Caco-2 (cell line): ENCODE measurements at regions not wholly inside any gene's neighbourhood (a gene's known extent, or its start where the extent isn't known, plus 50 kb on each side); places are given as distances from the start of the nearest gene placed in this dataset.

ENCODE experiments used
- BruUV-seq: library from RNA; stranded (reverse); fragments of 400-500 nt; replicated peaks from 2 replicates; lab custom pipeline; 2021; lab: Mats Ljungman, UMichigan
- CTCF ChIA-PET: fragments of 300-600 bp; sonication (Branson Sonifier 250); formaldehyde crosslinking; loops from one replicate; lab custom pipeline; 2022; ENCODE audit warnings: antibody characterized with exemption; lab: Charles Lee
- POLR2A ChIA-PET: fragments of 300-600 bp; sonication (Branson Sonifier 250); formaldehyde crosslinking; loops from one replicate; lab custom pipeline; 2022; ENCODE audit warnings: antibody characterized with exemption; lab: Charles Lee
- DNase-seq, 2 experiments: peaks; one replicate each; pipeline versions ENCODE4 v3.0.0 to v3.0.0-alpha.2; 2020 to 2022
- H3K27me3 ChIP-seq: replicated peaks from 2 replicates; pipeline ENCODE4 v1.6.0; 2011; ENCODE audit warnings: low read length; ENCODE audit not compliant: control insufficient read depth, insufficient read depth
- H3K36me3 ChIP-seq: 2 replicates; pipeline ENCODE4 v1.5.1; 2011; ENCODE audit warnings: low read length; ENCODE audit not compliant: control insufficient read depth, insufficient read depth
- H3K4me1 ChIP-seq: fragments of 250-450 bp; sonication (Bioruptor Pico); 2 replicates; pipeline ENCODE4 v1.5.1; 2020; ENCODE audit warnings: mild to moderate bottlenecking
- H3K4me3 ChIP-seq: 2 replicates; pipeline ENCODE4 v1.5.1; 2011; ENCODE audit warnings: low read depth, mild to moderate bottlenecking, control low read depth, low read length
- H3K9me3 ChIP-seq: fragments of 250-450 bp; sonication (Bioruptor Pico); 2 replicates; pipeline ENCODE4 v1.5.1; 2020; ENCODE audit warnings: mild to moderate bottlenecking, moderate library complexity
- H3K27ac Mint-ChIP-seq: one replicate; pipeline ENCODE4 v1.8.0; 2022; ENCODE audit warnings: mixed read lengths; ENCODE audit not compliant: unreplicated experiment
- H3K27me3 Mint-ChIP-seq: one replicate; pipeline ENCODE4 v1.8.0; 2022; ENCODE audit warnings: mixed read lengths; ENCODE audit not compliant: insufficient read depth, unreplicated experiment
- H3K36me3 Mint-ChIP-seq: one replicate; pipeline ENCODE4 v1.8.0; 2022; ENCODE audit warnings: mild to moderate bottlenecking, mixed read lengths; ENCODE audit not compliant: insufficient read depth, unreplicated experiment
- H3K4me1 Mint-ChIP-seq: one replicate; pipeline ENCODE4 v1.8.0; 2022; ENCODE audit warnings: low read depth, mixed read lengths; ENCODE audit not compliant: unreplicated experiment
- H3K4me3 Mint-ChIP-seq: one replicate; pipeline ENCODE4 v1.8.0; 2022; ENCODE audit warnings: mild to moderate bottlenecking, moderate library complexity, mixed read lengths; ENCODE audit not compliant: unreplicated experiment
- H3K9me3 Mint-ChIP-seq: one replicate; pipeline ENCODE4 v1.8.0; 2022; ENCODE audit warnings: mixed read lengths; ENCODE audit not compliant: unreplicated experiment
- intact Hi-C: fragments of 100-400 bp; cut with micrococcal nuclease; formaldehyde crosslinking; loops from one replicate; pipeline ENCODE4 v1.10.0; 2022; ENCODE audit not compliant: unreplicated experiment
- TF ChIP-seq, protein P1 (sequence below), 2 experiments: fragments of 200-600 bp in 1 of 2; IDR thresholded peaks; 1 replicate in 1 of 2; 2 replicates in 1 of 2; pipeline versions ENCODE4 v1.5.1 to v1.8.0; 2011 to 2022; ENCODE audit warnings: antibody characterized with exemption in 1 of 2, control low read depth in 1 of 2, inconsistent platforms in 1 of 2, low read depth in 1 of 2, low read length in 1 of 2, mild to moderate bottlenecking in 1 of 2, moderate library complexity in 1 of 2; ENCODE audit not compliant: insufficient read depth in 1 of 2, severe bottlenecking in 1 of 2, unreplicated experiment in 1 of 2

DNA sequence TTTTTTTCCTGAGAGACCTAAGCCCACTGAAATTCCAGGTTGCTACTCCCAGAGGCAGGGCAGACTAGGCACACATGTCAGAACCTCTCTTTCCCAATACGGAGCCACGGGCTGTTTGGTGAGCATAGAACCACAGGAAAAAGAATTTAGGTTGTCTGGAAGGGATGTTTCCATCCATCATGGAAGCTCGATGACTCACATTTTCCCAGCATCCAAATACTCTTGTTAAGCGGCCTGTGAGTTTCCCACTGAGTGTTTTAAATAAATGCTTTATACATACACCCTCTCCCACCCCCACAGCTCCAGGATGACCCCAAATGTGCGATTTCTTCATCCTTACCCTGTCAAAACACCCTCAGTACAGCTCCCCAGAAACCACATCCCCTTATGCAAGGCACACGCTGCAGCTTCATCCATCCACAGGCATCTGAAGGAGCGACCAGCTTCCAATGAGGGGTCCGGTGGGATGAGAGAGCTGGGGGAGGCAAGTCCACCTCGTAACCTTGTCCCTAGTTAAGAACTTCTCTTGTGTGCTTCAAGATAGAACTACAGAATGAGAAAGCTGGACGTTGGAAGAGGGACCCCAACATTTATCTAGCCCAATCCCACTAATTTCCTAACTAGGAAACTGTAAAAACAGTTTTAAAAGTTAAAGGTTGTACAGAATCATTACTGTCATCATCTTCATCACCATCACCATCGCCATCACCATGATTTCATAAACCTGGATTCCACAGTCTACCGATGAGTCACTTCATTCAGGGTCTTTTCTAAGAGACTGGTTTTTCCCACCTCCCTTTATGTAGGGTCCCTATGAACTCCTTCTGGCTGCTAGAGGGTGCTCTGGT, 63.5 kb upstream of the FZD7 start:
- H3K36me3 ChIP-seq: no peaks in the 10 kb centered on the region
- no peaks in the 10 kb centered on the region for H3K9me3 Mint-ChIP-seq
- BruUV-seq: no TSS peak
- ChIA-PET POLR2A (no interaction called here), CTCF (no interaction called here)
- no peak overlapping the region for H3K4me3 ChIP-seq
- no peak overlapping the region for H3K4me3 Mint-ChIP-seq
- DNase-seq: no peak
- H3K4me1 ChIP-seq: peaks cover 26% of the 10 kb centered on the region
- no peaks in the 10 kb centered on the region for H3K9me3 ChIP-seq
- H3K4me1 Mint-ChIP-seq: peaks cover 24% of the 10 kb centered on the region
- H3K27ac Mint-ChIP-seq: peak overlapping the region; percentile 12
- TF ChIP-seq, protein P1, sequence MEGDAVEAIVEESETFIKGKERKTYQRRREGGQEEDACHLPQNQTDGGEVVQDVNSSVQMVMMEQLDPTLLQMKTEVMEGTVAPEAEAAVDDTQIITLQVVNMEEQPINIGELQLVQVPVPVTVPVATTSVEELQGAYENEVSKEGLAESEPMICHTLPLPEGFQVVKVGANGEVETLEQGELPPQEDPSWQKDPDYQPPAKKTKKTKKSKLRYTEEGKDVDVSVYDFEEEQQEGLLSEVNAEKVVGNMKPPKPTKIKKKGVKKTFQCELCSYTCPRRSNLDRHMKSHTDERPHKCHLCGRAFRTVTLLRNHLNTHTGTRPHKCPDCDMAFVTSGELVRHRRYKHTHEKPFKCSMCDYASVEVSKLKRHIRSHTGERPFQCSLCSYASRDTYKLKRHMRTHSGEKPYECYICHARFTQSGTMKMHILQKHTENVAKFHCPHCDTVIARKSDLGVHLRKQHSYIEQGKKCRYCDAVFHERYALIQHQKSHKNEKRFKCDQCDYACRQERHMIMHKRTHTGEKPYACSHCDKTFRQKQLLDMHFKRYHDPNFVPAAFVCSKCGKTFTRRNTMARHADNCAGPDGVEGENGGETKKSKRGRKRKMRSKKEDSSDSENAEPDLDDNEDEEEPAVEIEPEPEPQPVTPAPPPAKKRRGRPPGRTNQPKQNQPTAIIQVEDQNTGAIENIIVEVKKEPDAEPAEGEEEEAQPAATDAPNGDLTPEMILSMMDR (IDR thresholded peaks at IDR 0.05; ENCODE audit: insufficient read depth in 1 of 2, low read depth in 1 of 2, low read length in 1 of 2, severe bottlenecking in 1 of 2, unreplicated experiment in 1 of 2): no peak
- intact Hi-C loops: no loop called here
- no peaks in the 10 kb centered on the region for H3K27me3 ChIP-seq
- peaks cover 6% of the 10 kb centered on the region for H3K36me3 Mint-ChIP-seq
- H3K27me3 Mint-ChIP-seq: no peaks in the 10 kb centered on the region

DNA sequence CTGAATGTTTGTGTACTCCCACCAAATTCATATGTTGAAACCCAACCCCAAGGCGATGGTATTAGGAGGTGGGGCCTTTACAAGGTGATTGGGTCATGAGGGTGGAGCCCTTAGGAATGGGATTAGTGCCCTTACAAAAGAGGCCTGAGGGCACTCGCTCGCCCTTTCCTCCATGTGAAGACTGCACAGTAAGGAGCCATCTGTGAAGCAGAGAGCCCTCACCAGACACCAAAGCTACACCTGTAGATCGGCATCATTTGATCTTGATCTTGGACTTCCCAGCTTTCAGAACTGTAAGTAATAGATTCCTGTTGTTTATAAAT, 62.9 kb upstream of the FZD7 start:
- H3K9me3 ChIP-seq: no peaks in the 10 kb centered on the region
- H3K27me3 Mint-ChIP-seq: no peaks in the 10 kb centered on the region
- intact Hi-C loops: no loop called here
- H3K27ac Mint-ChIP-seq: no peak overlapping the region
- ChIA-PET CTCF (no interaction called here), POLR2A (no interaction called here)
- H3K9me3 Mint-ChIP-seq: no peaks in the 10 kb centered on the region
- peaks cover 27% of the 10 kb centered on the region for H3K4me1 Mint-ChIP-seq
- H3K4me3 Mint-ChIP-seq: no peak overlapping the region
- H3K27me3 ChIP-seq: no peaks in the 10 kb centered on the region
- H3K36me3 Mint-ChIP-seq: peaks cover 6% of the 10 kb centered on the region
- H3K4me1 ChIP-seq: peaks cover 31% of the 10 kb centered on the region
- TF ChIP-seq, protein P1 (IDR thresholded peaks at IDR 0.05; ENCODE audit: insufficient read depth in 1 of 2, low read depth in 1 of 2, low read length in 1 of 2, severe bottlenecking in 1 of 2, unreplicated experiment in 1 of 2): no peak
- H3K36me3 ChIP-seq: no peaks in the 10 kb centered on the region
- DNase-seq: no peak
- BruUV-seq: no TSS peak
- H3K4me3 ChIP-seq: no peak overlapping the region

DNA sequence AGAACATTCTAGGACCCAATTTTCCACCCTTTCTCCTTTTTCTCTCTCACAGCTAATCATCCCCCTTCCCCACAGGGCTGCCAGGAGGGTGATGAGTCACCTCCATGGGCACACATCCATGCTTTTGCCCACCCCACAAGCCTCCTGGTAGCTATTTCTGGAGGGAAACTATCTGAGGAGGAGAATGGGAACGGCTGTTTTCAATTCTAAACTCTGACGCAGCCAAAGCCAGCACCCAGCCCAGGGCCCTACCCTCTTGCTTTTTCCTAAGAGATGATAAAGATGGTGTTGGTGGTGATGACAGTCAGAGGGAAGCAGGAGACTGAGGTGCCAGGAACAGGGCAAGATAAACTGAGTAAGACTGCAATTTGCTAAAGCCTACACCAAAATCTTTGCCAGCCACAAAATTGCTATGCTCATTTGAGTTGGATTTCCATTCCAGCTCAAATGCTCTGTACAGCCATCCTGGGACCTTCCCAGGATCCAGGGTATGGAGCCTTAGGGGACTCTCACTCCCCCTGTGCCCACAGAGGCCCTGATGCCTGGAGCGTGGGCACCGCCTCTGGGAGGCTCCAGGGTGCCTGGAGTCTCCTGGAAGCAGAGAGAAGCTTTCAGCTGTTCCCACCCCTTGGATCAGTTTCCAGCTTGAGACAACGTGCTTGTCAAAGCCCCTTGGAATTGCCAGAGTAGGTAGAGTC, 62.0 kb upstream of the FZD7 start:
- H3K4me3 ChIP-seq: no peak overlapping the region
- H3K4me1 Mint-ChIP-seq: peaks cover 30% of the 10 kb centered on the region
- peaks cover 6% of the 10 kb centered on the region for H3K36me3 Mint-ChIP-seq
- no peaks in the 10 kb centered on the region for H3K36me3 ChIP-seq
- H3K27me3 ChIP-seq: no peaks in the 10 kb centered on the region
- H3K9me3 Mint-ChIP-seq: no peaks in the 10 kb centered on the region
- H3K4me1 ChIP-seq: peaks cover 34% of the 10 kb centered on the region
- BruUV-seq: no TSS peak
- intact Hi-C loops: no loop called here
- no peak overlapping the region for H3K4me3 Mint-ChIP-seq
- no peak for DNase-seq
- CTCF ChIA-PET: no interaction called here
- H3K27me3 Mint-ChIP-seq: no peaks in the 10 kb centered on the region
- TF ChIP-seq, protein P1 (IDR thresholded peaks at IDR 0.05; ENCODE audit: insufficient read depth in 1 of 2, low read depth in 1 of 2, low read length in 1 of 2, severe bottlenecking in 1 of 2, unreplicated experiment in 1 of 2): no peak
- POLR2A ChIA-PET: no interaction called here
- H3K27ac Mint-ChIP-seq: no peak overlapping the region
- no peaks in the 10 kb centered on the region for H3K9me3 ChIP-seq
